ENCODE measurements at regions not wholly inside any gene's neighbourhood (a gene's known extent, or its start where the extent isn't known, plus 50 kb on each side); places are given as distances from the start of the nearest gene placed in this dataset.

GRCh38 chr16:85187002-85187401 lies 74.7 kb upstream of the CIBAR2 start:
- TF ChIP-seq, protein P1, sequence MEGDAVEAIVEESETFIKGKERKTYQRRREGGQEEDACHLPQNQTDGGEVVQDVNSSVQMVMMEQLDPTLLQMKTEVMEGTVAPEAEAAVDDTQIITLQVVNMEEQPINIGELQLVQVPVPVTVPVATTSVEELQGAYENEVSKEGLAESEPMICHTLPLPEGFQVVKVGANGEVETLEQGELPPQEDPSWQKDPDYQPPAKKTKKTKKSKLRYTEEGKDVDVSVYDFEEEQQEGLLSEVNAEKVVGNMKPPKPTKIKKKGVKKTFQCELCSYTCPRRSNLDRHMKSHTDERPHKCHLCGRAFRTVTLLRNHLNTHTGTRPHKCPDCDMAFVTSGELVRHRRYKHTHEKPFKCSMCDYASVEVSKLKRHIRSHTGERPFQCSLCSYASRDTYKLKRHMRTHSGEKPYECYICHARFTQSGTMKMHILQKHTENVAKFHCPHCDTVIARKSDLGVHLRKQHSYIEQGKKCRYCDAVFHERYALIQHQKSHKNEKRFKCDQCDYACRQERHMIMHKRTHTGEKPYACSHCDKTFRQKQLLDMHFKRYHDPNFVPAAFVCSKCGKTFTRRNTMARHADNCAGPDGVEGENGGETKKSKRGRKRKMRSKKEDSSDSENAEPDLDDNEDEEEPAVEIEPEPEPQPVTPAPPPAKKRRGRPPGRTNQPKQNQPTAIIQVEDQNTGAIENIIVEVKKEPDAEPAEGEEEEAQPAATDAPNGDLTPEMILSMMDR (IDR thresholded peaks at IDR 0.05): no peak
- no peak for TF ChIP-seq POLR2A (IDR thresholded peaks at IDR 0.05)
